ENCODE measurements at regions not wholly inside any gene's neighbourhood (a gene's known extent, or its start where the extent isn't known, plus 50 kb on each side); places are given as distances from the start of the nearest gene placed in this dataset.
A peak's percentile ranks its signal among the peaks of the same experiment; 100 is the strongest.

DNA sequence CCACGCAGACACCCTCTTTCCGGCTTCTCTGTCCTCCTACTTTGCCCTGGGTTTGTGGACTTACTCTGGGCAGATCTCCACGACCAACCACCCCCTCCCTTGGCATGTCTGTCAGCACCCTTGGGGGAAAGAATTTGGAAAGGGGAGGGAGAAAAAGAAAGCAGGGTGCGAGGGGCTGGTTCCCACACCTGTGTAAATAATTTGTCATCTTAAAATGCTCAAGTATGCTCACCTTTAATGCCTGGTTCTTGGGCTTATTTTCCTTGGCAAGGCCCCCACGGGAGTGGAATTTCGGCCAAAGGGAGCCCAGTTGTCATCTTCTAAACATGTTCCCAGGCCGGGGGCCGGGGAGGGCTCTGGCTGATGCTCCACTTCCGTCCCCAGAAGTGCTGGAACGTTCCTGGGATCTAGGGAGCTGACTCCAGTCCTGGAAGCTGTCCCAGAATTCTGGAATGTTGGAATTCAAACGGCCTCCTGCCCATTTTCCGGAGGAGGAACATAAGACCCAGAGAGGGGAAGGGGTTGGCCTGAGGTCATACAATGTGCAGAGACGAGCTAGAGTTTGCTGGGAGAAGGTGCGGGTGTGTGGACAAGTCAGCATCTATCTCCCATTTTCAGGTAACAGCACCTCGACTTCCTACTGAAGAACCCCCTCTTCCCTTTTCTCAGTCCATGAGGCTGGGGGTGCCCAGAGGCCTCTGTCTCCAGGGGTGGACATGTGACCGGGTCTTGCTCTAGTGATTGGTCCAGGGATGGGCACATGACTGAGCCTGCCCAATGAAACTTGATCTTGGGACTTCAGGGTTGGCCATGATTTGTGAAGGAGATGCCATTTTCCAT lies 122.3 kb downstream of the CEBPB start:
- H3K9ac ChIP-seq (ENCODE audit: low read length) = peak overlapping the region; percentile 68
- ChIA-PET POLR2A (ENCODE audit: unreplicated experiment) (interaction anchor here (0.7 kb wide), 1 partner anchor 41 kb away, joined by 3 read pairs; no protein-coding TSS in a partner anchor), CTCF (no interaction called here)
- TF ChIP-seq, protein P1, sequence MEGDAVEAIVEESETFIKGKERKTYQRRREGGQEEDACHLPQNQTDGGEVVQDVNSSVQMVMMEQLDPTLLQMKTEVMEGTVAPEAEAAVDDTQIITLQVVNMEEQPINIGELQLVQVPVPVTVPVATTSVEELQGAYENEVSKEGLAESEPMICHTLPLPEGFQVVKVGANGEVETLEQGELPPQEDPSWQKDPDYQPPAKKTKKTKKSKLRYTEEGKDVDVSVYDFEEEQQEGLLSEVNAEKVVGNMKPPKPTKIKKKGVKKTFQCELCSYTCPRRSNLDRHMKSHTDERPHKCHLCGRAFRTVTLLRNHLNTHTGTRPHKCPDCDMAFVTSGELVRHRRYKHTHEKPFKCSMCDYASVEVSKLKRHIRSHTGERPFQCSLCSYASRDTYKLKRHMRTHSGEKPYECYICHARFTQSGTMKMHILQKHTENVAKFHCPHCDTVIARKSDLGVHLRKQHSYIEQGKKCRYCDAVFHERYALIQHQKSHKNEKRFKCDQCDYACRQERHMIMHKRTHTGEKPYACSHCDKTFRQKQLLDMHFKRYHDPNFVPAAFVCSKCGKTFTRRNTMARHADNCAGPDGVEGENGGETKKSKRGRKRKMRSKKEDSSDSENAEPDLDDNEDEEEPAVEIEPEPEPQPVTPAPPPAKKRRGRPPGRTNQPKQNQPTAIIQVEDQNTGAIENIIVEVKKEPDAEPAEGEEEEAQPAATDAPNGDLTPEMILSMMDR (conservative IDR thresholded peaks at IDR 0.05; ENCODE audit: low read depth, low read length) = no peak
- TF ChIP-seq EZH2 (IDR thresholded peaks at IDR 0.05; ENCODE audit: low read length, unreplicated experiment) (no peak), EZH2phosphoT487 (IDR thresholded peaks at IDR 0.05; ENCODE audit: borderline replicate concordance, low read length) (no peak)
- DNase-seq (peak; percentile 99), ATAC-seq (peak; percentile 64)
- BruUV-seq (replicated peaks) = no TSS peak
- H3K27ac ChIP-seq (ENCODE audit: low read length) = peak overlapping the region; percentile 91
- peak overlapping the region; percentile 61 for H3K4me2 ChIP-seq (ENCODE audit: low read length)
- peaks cover 55% of the 10 kb centered on the region for H3K4me1 ChIP-seq (ENCODE audit: insufficient read depth, low read length)
- no peaks in the 10 kb centered on the region for H3K9me2 ChIP-seq (replicated peaks; ENCODE audit: low read length)
- H3K79me2 ChIP-seq (ENCODE audit: low read length) = no peaks in the 10 kb centered on the region
- intact Hi-C loops (cut with micrococcal nuclease) = no loop called here
- H3K27me3 ChIP-seq (ENCODE audit: low read length) = no peaks in the 10 kb centered on the region
- peak overlapping the region; percentile 53 for H2AFZ ChIP-seq (ENCODE audit: low read length)
- no peaks in the 10 kb centered on the region for H4K20me1 ChIP-seq (ENCODE audit: low read length)
- H3K4me3 ChIP-seq (ENCODE audit: low read length) = peak overlapping the region; percentile 13; the same call in 1 of the 2 replicates
- no peaks in the 10 kb centered on the region for H3F3A ChIP-seq (ENCODE audit: low read length, unreplicated experiment)
- H3K9me3 ChIP-seq (ENCODE audit: low read length) = no peaks in the 10 kb centered on the region
- no peaks in the 10 kb centered on the region for H3K36me3 ChIP-seq (ENCODE audit: low read depth, low read length)

DNA sequence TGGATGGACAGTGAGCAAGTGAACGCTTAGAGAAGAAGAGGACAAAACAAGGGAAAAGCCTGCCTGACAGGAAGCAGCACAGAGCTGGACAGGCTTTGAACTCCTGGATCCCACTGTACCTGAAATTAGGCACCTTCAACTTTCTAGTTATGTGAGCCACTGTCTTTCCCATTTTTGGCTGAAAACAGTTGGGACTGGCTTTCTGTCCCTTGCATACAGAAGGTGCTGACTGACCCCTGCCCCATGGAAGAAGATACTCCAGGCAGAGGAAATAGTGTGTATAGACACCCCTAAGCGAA lies 122.8 kb downstream of the CEBPB start:
- Histone ChIP-seq H3K79me2 (ENCODE audit: low read length) (no peaks in the 10 kb centered on the region), H3K4me2 (ENCODE audit: low read length) (peak overlapping the region; percentile 61), H3K27me3 (ENCODE audit: low read length) (no peaks in the 10 kb centered on the region), H3K9me3 (ENCODE audit: low read length) (no peaks in the 10 kb centered on the region), H2AFZ (ENCODE audit: low read length) (0 out of 2 replicates have a peak overlapping the region, but pooled peaks have one; percentile 53), H3K4me1 (ENCODE audit: insufficient read depth, low read length) (peaks cover 49% of the 10 kb centered on the region), H3F3A (ENCODE audit: low read length, unreplicated experiment) (no peaks in the 10 kb centered on the region), H3K27ac (ENCODE audit: low read length) (peak overlapping the region; percentile 91), H3K9ac (ENCODE audit: low read length) (peak overlapping the region; percentile 68), H3K36me3 (ENCODE audit: low read depth, low read length) (no peaks in the 10 kb centered on the region), H3K4me3 (ENCODE audit: low read length) (no peak overlapping the region), H4K20me1 (ENCODE audit: low read length) (no peaks in the 10 kb centered on the region), H3K9me2 (replicated peaks; ENCODE audit: low read length) (no peaks in the 10 kb centered on the region)
- ChIA-PET CTCF (no interaction called here), POLR2A (ENCODE audit: unreplicated experiment) (interaction anchor here (0.7 kb wide), 1 partner anchor 41 kb away, joined by 3 read pairs; no protein-coding TSS in a partner anchor)
- TF ChIP-seq EZH2 (IDR thresholded peaks at IDR 0.05; ENCODE audit: low read length, unreplicated experiment) (no peak), EZH2phosphoT487 (IDR thresholded peaks at IDR 0.05; ENCODE audit: borderline replicate concordance, low read length) (no peak)
- TF ChIP-seq, protein P1 (conservative IDR thresholded peaks at IDR 0.05; ENCODE audit: low read depth, low read length) = no peak
- intact Hi-C loops (cut with micrococcal nuclease) = no loop called here
- DNase-seq (no peak), ATAC-seq (no peak)
- BruUV-seq (replicated peaks) = TSS peak; percentile 31
